GM21526 (cell line): ENCODE measurements at regions not wholly inside any gene's neighbourhood (a gene's known extent, or its start where the extent isn't known, plus 50 kb on each side); places are given as distances from the start of the nearest gene placed in this dataset.
"Not testable (repeated sequence)": the region's sequence is repeated elsewhere in the genome, so short reads cannot be mapped to it uniquely, and the experiment has no call there.

ENCODE experiments used
- ATAC-seq: cut with Tn5 transposase; IDR thresholded peaks from one replicate; pipeline ENCODE4 v1.9.1; 2021; ENCODE audit warnings: moderate library complexity; ENCODE audit not compliant: unreplicated experiment, low FRiP score

DNA sequence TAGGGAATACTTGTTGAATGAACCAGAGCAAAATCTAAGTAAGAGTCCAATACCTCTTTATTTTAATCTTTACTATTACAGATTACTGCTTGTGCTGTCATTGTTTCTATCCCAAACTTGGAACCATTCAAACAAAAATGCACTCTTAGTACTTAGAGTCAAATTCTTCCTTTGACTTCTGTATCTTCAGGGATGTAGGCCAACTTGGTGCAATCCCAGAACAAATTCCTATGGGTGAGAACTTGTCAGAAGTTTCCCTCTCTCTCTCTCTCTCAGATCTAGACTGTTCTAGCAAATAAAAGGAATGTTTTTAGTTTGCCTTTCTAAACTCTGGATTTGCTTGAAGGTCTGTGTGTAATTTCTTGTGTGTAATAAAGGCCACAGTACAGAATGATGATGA lies 329.0 kb upstream of the TMTC4 start:
- no peak for ATAC-seq

DNA sequence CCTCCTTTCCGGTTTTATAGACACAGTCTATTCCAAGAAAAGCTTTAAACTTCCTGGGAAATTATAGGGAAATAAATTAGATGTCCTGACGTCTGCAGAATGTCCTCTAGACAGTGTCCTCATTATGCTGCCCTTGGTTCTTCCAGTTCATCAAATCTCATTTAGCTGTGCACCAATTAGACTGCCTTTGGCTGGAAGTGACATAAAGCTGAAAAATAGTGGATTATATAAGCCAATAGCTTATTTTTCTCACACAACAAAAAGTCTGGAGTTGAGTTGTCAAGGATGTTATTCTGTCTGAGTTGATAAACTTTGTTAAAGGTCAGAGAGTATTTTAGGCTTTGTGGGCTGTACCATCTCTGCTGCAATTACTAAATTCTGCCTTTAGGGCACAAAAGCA lies 314.8 kb upstream of the TMTC4 start:
- ATAC-seq, result no peak

DNA sequence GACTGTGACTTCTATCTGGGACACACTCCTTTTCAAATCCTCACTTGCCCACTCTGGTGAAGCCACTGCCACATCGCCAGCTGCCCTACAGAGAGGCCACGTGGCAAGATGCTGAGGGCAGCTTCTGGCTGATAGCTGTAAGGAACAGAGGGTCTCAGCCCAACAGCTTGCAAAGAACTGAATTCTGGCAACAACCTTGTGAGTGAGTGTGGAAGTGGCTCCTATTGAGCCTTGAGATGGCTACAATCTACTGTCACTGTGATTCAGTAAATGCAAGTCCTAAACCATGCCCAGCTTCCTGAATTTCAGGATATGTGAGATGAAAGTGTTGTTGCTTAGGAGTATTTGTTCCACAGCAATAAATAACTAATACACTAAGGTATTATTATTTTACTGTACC lies 314.3 kb upstream of the TMTC4 start:
- no peak for ATAC-seq

DNA sequence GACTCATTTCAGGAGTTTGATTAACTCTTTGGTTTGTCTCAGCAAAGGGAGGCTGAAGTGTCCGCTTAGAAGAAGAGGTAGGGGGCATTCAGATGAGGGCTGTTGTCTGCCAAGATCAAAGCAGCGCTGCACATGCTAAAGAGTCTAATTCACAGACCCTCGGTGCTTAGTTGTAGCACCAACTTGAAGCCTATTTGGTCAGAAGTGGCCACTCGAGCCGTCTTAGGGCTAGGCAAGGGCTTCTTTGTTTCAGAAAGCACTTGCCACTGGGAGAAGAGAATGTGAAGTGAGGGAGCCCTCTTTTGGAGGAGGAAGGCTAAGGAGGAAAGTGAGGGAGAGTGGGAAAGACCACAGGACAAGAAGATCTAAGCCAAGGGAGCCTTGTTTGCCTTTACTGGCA lies 313.4 kb upstream of the TMTC4 start:
- no peak for ATAC-seq

DNA sequence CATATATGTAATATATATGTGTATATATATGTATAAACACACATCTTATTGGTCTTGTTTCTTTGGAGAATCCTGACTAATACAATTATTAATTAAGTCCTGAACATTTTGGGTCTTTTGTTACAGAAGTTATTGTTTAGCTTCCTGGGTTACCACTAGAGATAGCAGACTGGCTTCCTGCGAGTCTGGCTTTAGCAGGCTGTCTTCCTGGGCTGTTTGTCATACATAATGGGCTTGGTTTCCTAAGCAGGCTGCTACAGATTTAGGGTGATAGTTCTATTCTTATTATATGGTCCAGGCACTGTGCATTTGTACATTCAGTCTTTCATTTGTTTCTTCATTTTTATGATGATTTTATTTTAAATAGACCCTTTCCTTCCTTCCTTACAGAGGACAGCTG lies 312.0 kb upstream of the TMTC4 start:
- ATAC-seq, result no peak

DNA sequence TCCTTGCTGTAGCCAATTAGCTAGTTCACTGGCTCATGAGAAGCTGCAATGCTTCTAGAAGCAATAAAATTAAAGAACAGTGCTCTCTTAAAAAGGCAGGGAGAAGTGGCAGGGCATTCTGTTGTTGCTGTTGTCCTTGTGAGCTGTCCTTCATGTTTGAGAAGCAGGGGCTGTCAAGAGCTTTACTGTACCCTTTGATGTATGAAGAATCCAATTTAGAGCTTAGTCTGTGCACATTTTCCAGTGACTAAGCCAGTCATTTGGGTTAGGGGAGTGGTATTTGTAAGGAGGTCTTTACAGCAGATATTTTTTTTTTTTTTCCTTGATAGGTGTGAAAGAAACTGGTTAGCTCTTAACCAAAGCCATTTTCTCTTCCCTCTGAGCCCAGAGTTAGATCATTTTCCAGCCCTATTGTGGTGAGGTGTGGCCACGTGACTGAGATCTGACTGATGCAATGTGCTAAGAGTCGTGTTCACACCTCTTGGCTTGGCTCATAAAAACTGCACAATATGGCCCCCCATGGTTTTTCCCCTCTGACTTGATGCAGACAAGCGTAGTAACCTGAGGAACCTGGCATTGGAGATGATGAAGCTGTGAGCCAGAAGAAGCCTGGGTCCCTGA lies 309.6 kb upstream of the TMTC4 start:
- no peak for ATAC-seq

DNA sequence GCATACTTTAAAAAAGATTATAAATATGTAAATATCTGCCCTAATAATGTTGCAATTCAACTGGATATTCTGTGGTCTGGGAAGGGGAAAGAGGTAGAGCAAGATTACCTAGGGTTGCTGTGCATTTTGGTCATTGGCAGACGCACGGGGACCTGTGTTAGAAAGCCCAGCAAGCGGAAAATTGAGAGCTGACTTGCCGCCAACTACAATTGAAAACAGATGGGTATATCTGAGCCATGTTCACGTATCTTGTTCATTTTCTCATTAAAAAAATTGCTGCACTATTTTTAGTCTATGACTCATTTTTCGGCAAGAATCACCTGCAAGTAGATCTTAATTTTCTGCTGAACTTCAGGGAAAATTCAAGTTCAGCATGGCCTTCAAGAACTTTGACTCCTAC lies 308.5 kb upstream of the TMTC4 start:
- ATAC-seq, result no peak

DNA sequence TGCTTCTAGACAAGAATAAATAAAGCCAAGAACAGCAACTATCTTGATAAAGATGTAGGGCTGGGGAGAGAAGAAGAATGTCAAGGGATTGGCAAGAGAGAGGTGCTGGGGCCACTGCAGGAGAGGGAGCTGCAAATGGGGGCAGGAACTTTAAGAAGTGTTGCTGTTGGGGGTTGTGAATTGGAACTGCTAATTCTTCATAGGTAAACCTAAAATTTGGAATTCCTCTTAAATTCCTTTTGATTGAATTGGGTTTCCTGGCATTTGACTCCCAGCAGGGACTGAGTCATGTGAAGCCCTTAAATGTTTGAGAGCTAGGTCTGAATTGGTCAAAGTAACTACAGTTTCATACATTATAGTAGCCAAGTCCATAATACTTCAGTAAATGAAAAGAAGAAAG lies 305.6 kb upstream of the TMTC4 start:
- no peak for ATAC-seq

DNA sequence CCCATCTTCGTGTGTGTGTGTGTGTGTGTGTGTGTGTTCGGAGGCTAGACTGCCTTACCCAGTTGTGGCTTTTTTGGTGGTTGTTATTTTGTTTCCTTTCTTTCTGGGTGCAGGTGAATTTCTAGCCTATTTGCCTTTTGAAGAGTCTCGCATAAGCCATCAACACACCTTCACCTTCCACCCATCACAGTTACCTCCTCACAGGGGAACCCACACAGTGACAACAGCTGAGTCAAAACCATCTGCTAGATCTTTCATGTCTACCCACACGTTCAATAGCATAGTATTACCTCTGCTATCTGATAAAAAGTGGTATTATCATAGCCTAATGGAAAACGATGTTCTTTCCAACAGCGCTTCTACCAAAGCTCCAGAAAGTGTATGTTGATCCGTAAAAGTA lies 303.2 kb upstream of the TMTC4 start:
- ATAC-seq, result no peak

DNA sequence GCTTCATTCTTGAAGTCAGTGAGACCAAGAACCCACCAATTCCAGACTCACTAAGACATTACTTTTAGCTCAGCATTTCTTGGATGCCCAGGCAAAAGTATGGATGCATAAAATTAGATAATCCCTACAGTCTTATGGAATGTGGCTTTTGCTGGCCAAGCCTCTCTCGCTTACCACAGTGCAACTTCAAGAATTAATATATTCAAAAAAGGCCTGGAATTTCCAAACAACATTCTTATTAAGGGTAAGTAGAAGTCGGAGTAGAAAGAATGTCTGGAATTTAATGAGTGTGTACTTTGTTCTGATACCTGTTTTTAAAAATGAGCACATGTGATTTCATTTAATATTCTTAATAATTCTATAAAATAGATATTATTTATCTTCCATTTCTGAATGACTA lies 302.4 kb upstream of the TMTC4 start:
- ATAC-seq, result no peak

DNA sequence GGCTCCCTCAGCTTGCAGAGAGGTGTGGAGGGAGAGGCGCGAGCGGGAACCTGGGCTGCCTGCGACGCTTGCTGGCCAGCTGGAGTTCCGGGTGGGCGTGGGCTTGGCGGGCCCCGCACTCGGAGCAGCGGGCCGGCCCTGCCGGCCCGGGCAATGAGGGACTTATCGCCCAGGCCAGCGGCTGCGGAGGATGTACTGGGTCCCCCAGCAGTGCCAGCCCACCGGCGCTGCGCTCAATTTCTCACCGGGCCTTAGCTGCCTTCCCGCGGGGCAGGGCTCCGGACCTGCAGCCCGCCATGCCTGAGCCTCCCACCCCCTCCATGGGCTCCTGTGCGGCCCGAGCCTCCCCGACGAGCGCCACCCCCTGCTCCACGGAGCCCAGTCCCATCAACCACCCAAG lies 301.1 kb upstream of the TMTC4 start:
- ATAC-seq, result not testable (repeated sequence)

DNA sequence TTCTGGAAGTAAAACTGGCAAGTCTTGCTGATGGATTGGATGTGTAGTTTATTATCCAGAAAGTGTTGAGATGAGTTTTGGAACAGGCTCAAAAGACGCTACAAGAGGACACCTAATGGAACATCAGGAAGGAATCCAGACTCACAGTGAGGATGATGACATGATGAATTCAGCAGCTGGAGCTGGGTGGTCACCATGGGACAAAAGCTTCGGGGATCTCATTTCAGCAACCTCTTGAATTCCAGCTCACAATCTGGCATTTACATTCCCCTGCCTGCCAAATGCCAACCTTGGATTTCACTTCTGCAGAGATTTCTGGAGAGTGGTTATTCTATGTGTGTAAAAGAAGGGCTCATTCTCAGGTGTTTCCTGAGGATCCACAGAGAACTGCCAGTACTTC lies 288.0 kb upstream of the TMTC4 start:
- ATAC-seq, result no peak

DNA sequence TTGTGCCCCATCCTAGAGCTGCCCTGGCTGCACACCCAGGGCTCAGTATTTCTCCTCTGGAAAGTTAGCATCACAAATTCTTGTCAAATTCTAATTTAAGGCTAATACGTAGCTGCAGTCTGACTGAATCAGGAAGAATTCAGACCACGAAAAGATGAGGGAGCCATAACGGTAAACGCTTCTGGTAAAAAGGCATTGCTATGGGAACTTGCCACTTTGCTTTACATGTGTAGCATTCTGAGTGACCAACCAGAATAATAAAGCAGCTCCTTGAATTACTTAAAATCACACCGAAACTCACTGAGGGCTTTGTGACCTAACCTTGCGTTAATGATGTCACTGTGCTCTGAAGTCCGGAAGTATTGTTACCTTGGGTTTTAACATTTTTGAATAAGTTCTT lies 286.6 kb upstream of the TMTC4 start:
- no peak for ATAC-seq

DNA sequence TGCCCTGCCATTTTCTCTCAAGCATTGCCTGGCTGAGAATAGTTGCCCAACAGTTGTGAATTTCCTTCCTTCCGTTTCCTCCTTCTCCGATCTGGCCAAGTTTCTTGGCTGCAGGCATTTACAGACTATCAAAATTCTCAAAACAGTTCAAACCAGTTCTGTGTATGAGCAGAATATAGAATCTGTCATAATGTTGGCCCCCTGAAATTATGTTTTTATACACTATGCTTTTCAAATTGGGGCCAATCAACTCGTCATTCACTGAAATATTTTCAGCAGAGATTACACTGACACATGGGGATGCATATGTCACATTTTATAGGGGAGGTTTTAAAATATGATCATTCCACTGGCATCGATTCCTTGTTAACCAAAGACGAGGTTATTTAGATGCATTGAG lies 284.2 kb upstream of the TMTC4 start:
- ATAC-seq, result no peak

DNA sequence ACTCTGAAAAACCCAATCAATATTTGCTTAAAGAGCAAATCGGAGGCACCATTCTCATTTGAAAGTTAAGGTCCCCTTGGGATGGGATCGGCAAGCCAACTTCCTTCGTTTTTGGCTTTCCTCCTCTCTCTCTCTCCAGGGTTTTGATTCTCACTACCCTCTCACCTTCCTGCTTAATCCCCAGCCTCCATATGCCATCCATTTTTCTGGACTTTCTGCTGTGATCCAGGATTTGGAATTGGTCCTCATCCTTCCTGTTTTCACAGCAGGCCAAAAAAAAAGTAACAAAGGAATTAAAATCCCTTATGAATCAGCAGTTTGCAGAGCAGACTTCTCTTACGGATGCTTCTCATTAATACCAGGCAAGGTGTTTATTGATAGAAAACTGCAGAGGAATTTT lies 283.1 kb upstream of the TMTC4 start:
- ATAC-seq, result no peak

DNA sequence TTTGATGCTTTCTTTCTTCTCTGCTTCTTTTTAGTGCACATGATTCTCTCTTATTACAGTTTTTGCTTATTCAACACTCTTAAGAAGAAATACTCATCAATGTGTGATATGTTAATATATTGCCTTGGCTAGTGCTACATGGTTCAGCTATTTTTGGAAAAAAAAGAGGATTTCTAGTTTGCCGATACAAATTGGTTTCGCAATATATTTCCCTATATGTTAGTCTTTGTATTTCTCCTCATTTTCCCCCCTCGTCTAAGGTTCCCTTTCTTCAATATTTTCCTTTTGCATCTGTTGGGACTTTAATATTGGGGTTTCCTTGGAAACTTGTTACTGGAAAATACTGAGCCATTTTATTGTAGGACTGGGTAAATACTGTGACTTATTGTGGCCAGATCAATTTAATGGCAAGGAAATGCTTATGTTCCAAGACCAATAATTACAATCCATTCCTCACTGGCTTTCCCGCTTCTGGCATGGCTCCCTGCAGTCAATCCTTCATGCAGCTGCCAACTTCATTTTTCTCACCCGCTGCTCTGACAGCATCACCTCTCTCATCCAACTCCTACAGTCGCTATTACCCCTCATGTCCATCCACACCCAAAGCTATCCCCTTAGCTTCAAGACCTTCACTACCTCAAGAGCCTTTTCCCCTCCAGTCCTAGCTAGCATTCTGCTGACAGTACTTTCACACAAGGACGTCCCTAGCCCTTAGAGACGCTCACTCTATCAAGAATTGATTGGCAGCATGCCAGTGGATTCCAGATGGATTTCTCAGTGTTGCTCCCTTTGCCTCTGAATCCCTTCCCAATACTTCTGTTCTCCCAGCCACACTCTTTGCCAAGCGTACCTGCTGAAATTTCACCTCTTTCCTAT lies 280.1 kb upstream of the TMTC4 start:
- no peak for ATAC-seq

DNA sequence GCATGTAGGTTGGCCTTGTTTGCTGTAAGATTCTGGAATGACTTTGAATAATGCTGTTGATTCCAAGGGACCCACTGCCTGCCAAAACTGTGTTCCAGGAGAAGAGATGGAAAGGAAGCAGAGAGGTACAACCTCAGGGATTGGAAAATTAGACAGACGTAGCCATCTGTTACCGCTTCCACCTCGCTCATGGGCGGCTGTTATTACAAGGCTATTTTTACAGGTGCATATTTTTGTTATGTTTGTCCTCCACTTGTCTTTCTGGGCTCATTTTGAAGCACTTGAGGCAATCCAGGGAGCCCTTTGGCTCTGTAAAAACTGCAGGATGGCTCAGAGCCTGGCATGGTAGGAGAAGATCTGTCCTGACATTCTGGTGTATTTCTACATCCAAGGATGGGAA lies 276.4 kb upstream of the TMTC4 start:
- no peak for ATAC-seq

DNA sequence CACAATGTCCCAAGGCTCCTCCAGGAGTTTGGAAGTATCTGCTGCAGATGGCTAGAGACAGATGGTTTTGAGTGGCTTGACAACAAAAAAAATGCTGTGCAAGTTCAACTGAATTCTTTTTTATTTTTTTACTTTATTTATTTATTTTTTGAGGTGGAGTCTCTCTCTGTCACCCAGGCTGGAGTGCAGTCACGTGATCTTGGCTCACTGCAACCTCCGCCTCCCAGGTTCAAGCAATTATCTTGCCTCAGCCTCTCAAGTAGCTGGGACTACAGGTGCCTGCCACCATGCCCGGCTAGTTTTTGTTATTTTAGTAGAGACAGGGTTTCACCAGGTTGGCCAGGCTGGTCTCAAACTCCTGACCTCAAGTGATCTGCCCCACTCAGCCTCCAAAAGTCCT lies 274.3 kb upstream of the TMTC4 start:
- not testable (repeated sequence) for ATAC-seq

DNA sequence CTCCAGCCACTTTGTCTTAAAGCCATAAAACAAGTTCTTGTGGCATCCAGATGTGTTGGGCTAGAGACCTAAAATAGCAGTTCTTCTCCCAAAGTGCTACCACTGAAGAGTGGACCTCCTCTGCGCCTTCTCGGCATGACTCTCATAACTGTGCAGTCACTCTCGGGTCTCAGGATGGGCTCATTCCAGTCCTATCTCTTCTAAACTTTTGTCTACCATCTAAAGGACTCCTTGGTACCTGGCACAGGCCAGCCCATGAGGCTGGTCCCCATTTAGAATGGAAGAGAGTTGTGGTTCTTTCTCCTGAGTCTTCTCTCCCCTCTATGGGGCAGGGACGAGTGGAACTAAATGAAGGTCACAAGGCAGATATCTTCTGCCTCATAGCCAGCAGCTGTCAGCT lies 272.0 kb upstream of the TMTC4 start:
- ATAC-seq, result no peak

DNA sequence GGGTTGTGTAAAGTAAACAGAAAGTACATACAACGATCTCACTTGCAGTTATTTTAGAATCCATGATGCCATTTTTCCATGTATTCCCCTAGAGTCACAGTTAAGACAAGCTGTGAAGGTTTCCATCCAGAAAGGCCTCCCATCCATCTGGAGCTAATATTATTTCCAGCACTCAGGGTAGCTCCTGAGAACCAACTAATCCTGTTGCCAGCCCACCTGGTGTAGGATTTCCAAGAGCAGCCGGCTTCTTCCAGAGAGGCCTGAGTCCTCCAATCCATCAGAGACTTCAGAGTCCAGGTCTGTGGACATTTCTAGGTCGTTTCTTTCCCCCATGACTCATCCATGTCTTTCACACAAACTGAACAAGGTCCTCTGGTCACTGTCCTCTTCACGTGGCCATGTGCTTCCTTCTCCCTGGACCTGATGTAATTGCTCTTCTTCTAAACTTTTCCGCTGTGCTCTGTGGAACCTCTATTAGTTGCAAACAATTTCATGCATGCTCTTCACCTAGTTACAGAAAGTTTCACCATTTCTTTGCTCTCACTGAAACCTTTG lies 270.3 kb upstream of the TMTC4 start:
- no peak for ATAC-seq

DNA sequence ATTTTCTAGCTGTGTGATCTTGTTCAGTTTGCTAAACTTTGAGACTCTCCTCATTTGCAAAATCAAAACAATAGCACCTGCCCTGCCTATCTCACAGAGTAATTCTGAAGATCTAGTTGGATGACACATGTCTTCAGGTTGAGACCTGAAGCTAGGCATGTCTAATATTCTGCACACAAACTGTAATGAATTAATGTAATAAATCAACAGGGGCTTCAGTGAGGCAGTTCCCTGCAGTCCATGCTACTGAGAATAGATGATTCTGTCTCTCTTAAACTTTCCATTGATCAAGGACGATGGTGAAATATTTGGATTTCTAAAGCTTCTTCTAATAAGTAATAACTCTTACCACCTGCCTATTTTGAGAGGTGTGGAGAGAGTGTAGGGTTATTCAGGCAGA lies 268.1 kb upstream of the TMTC4 start:
- ATAC-seq, result no peak
